Central memory CD4-positive, alpha-beta T cell (primary cell): ENCODE measurements at regions not wholly inside any gene's neighbourhood (a gene's known extent, or its start where the extent isn't known, plus 50 kb on each side); places are given as distances from the start of the nearest gene placed in this dataset.
"Not testable (repeated sequence)": the region's sequence is repeated elsewhere in the genome, so short reads cannot be mapped to it uniquely, and the experiment has no call there.

Experiments
- DNase-seq: peaks from one replicate; pipeline ENCODE4 v3.0.0; 2022

- no peak for DNase-seq
Observed at GRCh38 chr11:13183826-13184196, 93.8 kb upstream of the BMAL1 start.

GRCh38 chr11:13184295-13184794 is 93.2 kb upstream of the BMAL1 start:
- DNase-seq = no peak

GRCh38 chr11:13188179-13188578 is 89.4 kb upstream of the BMAL1 start:
- DNase-seq = no peak

- DNase-seq = no peak
Observed at GRCh38 chr11:13189561-13190426, 87.8 kb upstream of the BMAL1 start.

- no peak for DNase-seq
Observed at GRCh38 chr11:13193613-13194012, 84.0 kb upstream of the BMAL1 start.

- DNase-seq = not testable (repeated sequence)
Observed at GRCh38 chr11:13197374-13197773, 80.2 kb upstream of the BMAL1 start.

- no peak for DNase-seq
Observed at GRCh38 chr11:13205486-13205885, 72.1 kb upstream of the BMAL1 start.

GRCh38 chr11:13206086-13206640 is 71.4 kb upstream of the BMAL1 start:
- no peak for DNase-seq

- no peak for DNase-seq
Observed at GRCh38 chr11:13207270-13207664, 70.3 kb upstream of the BMAL1 start.

GRCh38 chr11:13207665-13208594 is 69.7 kb upstream of the BMAL1 start:
- peak; percentile 39 for DNase-seq

- DNase-seq = no peak
Observed at GRCh38 chr11:13208921-13209320, 68.7 kb upstream of the BMAL1 start.

GRCh38 chr11:13209379-13209778 is 68.2 kb upstream of the BMAL1 start:
- no peak for DNase-seq

GRCh38 chr11:13210424-13210823 is 67.2 kb upstream of the BMAL1 start:
- peak; percentile 18 for DNase-seq

GRCh38 chr11:13214276-13214675 is 63.3 kb upstream of the BMAL1 start:
- no peak for DNase-seq

- DNase-seq = no peak
Observed at GRCh38 chr11:13215149-13215548, 62.4 kb upstream of the BMAL1 start.

GRCh38 chr11:13216019-13216710 is 61.4 kb upstream of the BMAL1 start:
- no peak for DNase-seq

GRCh38 chr11:13216711-13217075 is 60.9 kb upstream of the BMAL1 start:
- DNase-seq = no peak

- not testable (repeated sequence) for DNase-seq
Observed at GRCh38 chr11:13218685-13219084, 58.9 kb upstream of the BMAL1 start.

GRCh38 chr11:13220148-13220547 is 57.4 kb upstream of the BMAL1 start:
- DNase-seq = no peak

GRCh38 chr11:13221722-13222121 is 55.9 kb upstream of the BMAL1 start:
- DNase-seq = no peak

GRCh38 chr11:13222285-13222684 is 55.3 kb upstream of the BMAL1 start:
- no peak for DNase-seq

GRCh38 chr11:13223112-13223511 is 54.5 kb upstream of the BMAL1 start:
- DNase-seq = no peak

- DNase-seq = no peak
Observed at GRCh38 chr11:13224324-13224723, 53.3 kb upstream of the BMAL1 start.
